ENCODE measurements at regions not wholly inside any gene's neighbourhood (a gene's known extent, or its start where the extent isn't known, plus 50 kb on each side); places are given as distances from the start of the nearest gene placed in this dataset.
A peak's percentile ranks its signal among the peaks of the same experiment; 100 is the strongest.

- no peak for DNase-seq
Measured at GRCh38 chr15:98484914-98485313, 163.4 kb upstream of the IGF1R start.

GRCh38 chr15:98485451-98485850, 162.9 kb upstream of the IGF1R start:
- no peak for DNase-seq

GRCh38 chr15:98493966-98494511, 154.3 kb upstream of the IGF1R start:
- DNase-seq = no peak

GRCh38 chr15:98501192-98501591, 147.1 kb upstream of the IGF1R start:
- DNase-seq = no peak

GRCh38 chr15:98501632-98502031, 146.7 kb upstream of the IGF1R start:
- DNase-seq = no peak

- no peak for DNase-seq
Measured at GRCh38 chr15:98503970-98504369, 144.4 kb upstream of the IGF1R start.

- DNase-seq = no peak
Measured at GRCh38 chr15:98504998-98505397, 143.3 kb upstream of the IGF1R start.

GRCh38 chr15:98505611-98506031, 142.7 kb upstream of the IGF1R start:
- no peak for DNase-seq

GRCh38 chr15:98506172-98506571, 142.2 kb upstream of the IGF1R start:
- DNase-seq = no peak

- DNase-seq = no peak
Measured at GRCh38 chr15:98506711-98507110, 141.6 kb upstream of the IGF1R start.

- no peak for DNase-seq
Measured at GRCh38 chr15:98513428-98513986, 134.8 kb upstream of the IGF1R start.

- DNase-seq = no peak
Measured at GRCh38 chr15:98514034-98514622, 134.2 kb upstream of the IGF1R start.

- DNase-seq = peak; percentile 30
Measured at GRCh38 chr15:98518823-98519561, 129.3 kb upstream of the IGF1R start.

GRCh38 chr15:98519767-98520550, 128.4 kb upstream of the IGF1R start:
- no peak for DNase-seq

GRCh38 chr15:98522127-98522526, 126.2 kb upstream of the IGF1R start:
- no peak for DNase-seq

- no peak for DNase-seq
Measured at GRCh38 chr15:98523912-98524662, 124.3 kb upstream of the IGF1R start.

- no peak for DNase-seq
Measured at GRCh38 chr15:98524838-98525660, 123.3 kb upstream of the IGF1R start.

GRCh38 chr15:98525661-98526001, 122.7 kb upstream of the IGF1R start:
- no peak for DNase-seq

- DNase-seq = no peak
Measured at GRCh38 chr15:98526094-98526493, 122.2 kb upstream of the IGF1R start.

- DNase-seq = no peak
Measured at GRCh38 chr15:98528046-98528725, 120.2 kb upstream of the IGF1R start.

Data from NCI-H1417 treated with DMSO at 0.1 percent for 48 hours (cell line).